Medulla oblongata (tissue), 1 donor: ENCODE measurements at regions not wholly inside any gene's neighbourhood (a gene's known extent, or its start where the extent isn't known, plus 50 kb on each side); places are given as distances from the start of the nearest gene placed in this dataset.

ENCODE experiments used
- DNase-seq: peaks from one replicate; pipeline ENCODE4 v3.0.0-alpha.2; 2015; ENCODE audit errors: extremely low spot score

GRCh38 chr21:18951271-18952038 lies 547.9 kb upstream of the TMPRSS15 start:
- peak; percentile 37 for DNase-seq

- no peak for DNase-seq
Observed at GRCh38 chr21:18954441-18954844, 550.9 kb upstream of the TMPRSS15 start.

GRCh38 chr21:18959817-18960216 lies 556.2 kb upstream of the TMPRSS15 start:
- no peak for DNase-seq

- no peak for DNase-seq
Observed at GRCh38 chr21:18960306-18960705, 556.7 kb upstream of the TMPRSS15 start.

- DNase-seq = no peak
Observed at GRCh38 chr21:18970416-18970815, 566.8 kb upstream of the TMPRSS15 start.

- DNase-seq = no peak
Observed at GRCh38 chr21:18970941-18971340, 567.4 kb upstream of the TMPRSS15 start.

- DNase-seq = no peak
Observed at GRCh38 chr21:18985584-18985983, 582.0 kb upstream of the TMPRSS15 start.

- peak; percentile 53 for DNase-seq
Observed at GRCh38 chr21:18986197-18986596, 582.6 kb upstream of the TMPRSS15 start.

GRCh38 chr21:18987520-18988026 lies 584.0 kb upstream of the TMPRSS15 start:
- no peak for DNase-seq

GRCh38 chr21:18989953-18990495 lies 586.4 kb upstream of the TMPRSS15 start:
- no peak for DNase-seq

GRCh38 chr21:18991846-18992245 lies 588.3 kb upstream of the TMPRSS15 start:
- no peak for DNase-seq

GRCh38 chr21:19010251-19010650 lies 606.7 kb upstream of the TMPRSS15 start:
- DNase-seq = no peak

GRCh38 chr21:19010996-19011395 lies 607.4 kb upstream of the TMPRSS15 start:
- no peak for DNase-seq

- no peak for DNase-seq
Observed at GRCh38 chr21:19011451-19011850, 607.9 kb upstream of the TMPRSS15 start.

GRCh38 chr21:19013916-19014315 lies 610.3 kb upstream of the TMPRSS15 start:
- DNase-seq = no peak

- no peak for DNase-seq
Observed at GRCh38 chr21:19018529-19018928, 614.9 kb upstream of the TMPRSS15 start.

GRCh38 chr21:19022978-19023377 lies 619.4 kb upstream of the TMPRSS15 start:
- DNase-seq = no peak

GRCh38 chr21:19026911-19027310 lies 623.3 kb upstream of the TMPRSS15 start:
- no peak for DNase-seq

- DNase-seq = no peak
Observed at GRCh38 chr21:19029816-19030215, 626.2 kb upstream of the TMPRSS15 start.

- DNase-seq = no peak
Observed at GRCh38 chr21:19031953-19032352, 628.4 kb upstream of the TMPRSS15 start.

GRCh38 chr21:19034041-19034440 lies 630.5 kb upstream of the TMPRSS15 start:
- DNase-seq = no peak

GRCh38 chr21:19034560-19034959 lies 631.0 kb upstream of the TMPRSS15 start:
- DNase-seq = no peak

GRCh38 chr21:19045876-19046275 lies 642.3 kb upstream of the TMPRSS15 start:
- no peak for DNase-seq
